H1 (cell line): ENCODE measurements at regions not wholly inside any gene's neighbourhood (a gene's known extent, or its start where the extent isn't known, plus 50 kb on each side); places are given as distances from the start of the nearest gene placed in this dataset.

Experiments
- EP300 ChIP-seq, 2 experiments: IDR thresholded peaks; 1 replicate in 1 of 2; 2 replicates in 1 of 2; pipeline ENCODE4 v1.6.1; 2011 to 2012; ENCODE audit warnings: low read depth in 2 of 2, low read length in 2 of 2, mild to moderate bottlenecking in 2 of 2, borderline replicate concordance in 1 of 2, inconsistent platforms in 1 of 2, moderate library complexity in 1 of 2
- EZH2 ChIP-seq: fragments of 200-600 bp; sonication (generic); IDR thresholded peaks from 2 replicates; pipeline ENCODE4 v1.7.1; 2012; ENCODE audit warnings: low read depth, mild to moderate bottlenecking, moderate library complexity, low read length, inconsistent platforms; ENCODE audit not compliant: severe bottlenecking
- NRF1 ChIP-seq: IDR thresholded peaks from 2 replicates; pipeline ENCODE4 v1.6.1; 2011; ENCODE audit warnings: mild to moderate bottlenecking, low read depth, low read length, improper control_type of control experiment
- POLR2A ChIP-seq, 2 experiments: IDR thresholded peaks; 1 replicate in 1 of 2; 2 replicates in 1 of 2; pipeline ENCODE4 v1.6.1; 2011; ENCODE audit warnings: low read depth in 2 of 2, low read length in 2 of 2, mild to moderate bottlenecking in 2 of 2; ENCODE audit errors: control extremely low read depth in 1 of 2
- POLR2AphosphoS5 ChIP-seq: IDR thresholded peaks from 2 replicates; pipeline ENCODE4 v1.6.1; 2011; ENCODE audit warnings: low read depth, low read length
- RAD21 ChIP-seq, 2 experiments: IDR thresholded peaks in 1 of 2; conservative IDR thresholded peaks in 1 of 2; 2 replicates each; pipeline ENCODE4 v1.6.1; 2011; ENCODE audit warnings: low read depth in 2 of 2, low read length in 2 of 2, improper control_type of control experiment in 1 of 2, inconsistent platforms in 1 of 2, mild to moderate bottlenecking in 1 of 2, moderate library complexity in 1 of 2
- RXRA ChIP-seq: IDR thresholded peaks from 2 replicates; pipeline ENCODE4 v1.6.1; 2011; ENCODE audit warnings: low read depth, mild to moderate bottlenecking, low read length, moderate library complexity; ENCODE audit not compliant: insufficient read depth
- SIN3A ChIP-seq, 2 experiments: IDR thresholded peaks in 1 of 2; conservative IDR thresholded peaks in 1 of 2; 2 replicates each; pipeline ENCODE4 v1.6.1; 2011 to 2012; ENCODE audit warnings: low read length in 2 of 2, improper control_type of control experiment in 1 of 2, low read depth in 1 of 2, mild to moderate bottlenecking in 1 of 2
- SP2 ChIP-seq: IDR thresholded peaks from 2 replicates; pipeline ENCODE4 v1.6.1; 2012; ENCODE audit warnings: mild to moderate bottlenecking, low read length, inconsistent platforms
- SRF ChIP-seq: IDR thresholded peaks from 2 replicates; pipeline ENCODE4 v1.6.1; 2011; ENCODE audit warnings: mild to moderate bottlenecking, low read depth, low read length, moderate library complexity
- TF ChIP-seq, protein P1 (sequence below), 3 experiments: IDR thresholded peaks; 1 replicate in 2 of 3; 2 replicates in 1 of 3; pipeline versions ENCODE4 v1.5.1 to v1.6.1; 2011; ENCODE audit warnings: low read length in 3 of 3, mild to moderate bottlenecking in 3 of 3, inconsistent platforms in 2 of 3, low read depth in 1 of 3, moderate library complexity in 1 of 3; ENCODE audit not compliant: insufficient read depth in 1 of 3; ENCODE audit errors: control extremely low read depth in 1 of 3

DNA sequence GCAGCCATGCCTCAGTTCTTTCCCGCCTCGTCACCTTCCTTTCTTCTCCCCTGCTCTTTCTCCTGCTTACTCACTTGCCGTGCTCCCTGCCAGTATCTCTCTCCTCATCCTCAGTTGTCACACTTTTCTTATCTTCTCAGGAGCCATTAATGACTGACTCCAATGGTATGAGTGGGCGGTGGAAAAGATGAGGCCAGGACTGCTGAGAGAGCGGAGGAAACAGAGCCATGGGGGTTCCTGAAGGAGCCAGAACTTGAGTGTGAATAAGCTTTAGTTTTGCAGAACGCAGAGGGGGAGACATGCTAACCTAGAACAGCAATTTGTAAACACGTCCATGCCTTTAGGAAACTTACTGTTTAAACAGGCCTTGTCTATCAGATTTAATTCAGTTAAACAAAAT, 126.5 kb downstream of the CHIC2 start:
- TF ChIP-seq, protein P1, sequence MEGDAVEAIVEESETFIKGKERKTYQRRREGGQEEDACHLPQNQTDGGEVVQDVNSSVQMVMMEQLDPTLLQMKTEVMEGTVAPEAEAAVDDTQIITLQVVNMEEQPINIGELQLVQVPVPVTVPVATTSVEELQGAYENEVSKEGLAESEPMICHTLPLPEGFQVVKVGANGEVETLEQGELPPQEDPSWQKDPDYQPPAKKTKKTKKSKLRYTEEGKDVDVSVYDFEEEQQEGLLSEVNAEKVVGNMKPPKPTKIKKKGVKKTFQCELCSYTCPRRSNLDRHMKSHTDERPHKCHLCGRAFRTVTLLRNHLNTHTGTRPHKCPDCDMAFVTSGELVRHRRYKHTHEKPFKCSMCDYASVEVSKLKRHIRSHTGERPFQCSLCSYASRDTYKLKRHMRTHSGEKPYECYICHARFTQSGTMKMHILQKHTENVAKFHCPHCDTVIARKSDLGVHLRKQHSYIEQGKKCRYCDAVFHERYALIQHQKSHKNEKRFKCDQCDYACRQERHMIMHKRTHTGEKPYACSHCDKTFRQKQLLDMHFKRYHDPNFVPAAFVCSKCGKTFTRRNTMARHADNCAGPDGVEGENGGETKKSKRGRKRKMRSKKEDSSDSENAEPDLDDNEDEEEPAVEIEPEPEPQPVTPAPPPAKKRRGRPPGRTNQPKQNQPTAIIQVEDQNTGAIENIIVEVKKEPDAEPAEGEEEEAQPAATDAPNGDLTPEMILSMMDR (IDR thresholded peaks at IDR 0.05; ENCODE audit: control extremely low read depth in 1 of 3, insufficient read depth in 1 of 3, low read depth in 1 of 3, low read length in 3 of 3), result no peak
- TF ChIP-seq SRF (no peak), RXRA (no peak), SIN3A (conservative IDR thresholded peaks at IDR 0.05 in 1 of 2, IDR thresholded peaks at IDR 0.05 in 1 of 2; ENCODE audit: low read depth in 1 of 2, low read length in 2 of 2) (no peak), POLR2A (IDR thresholded peaks at IDR 0.05; ENCODE audit: control extremely low read depth in 1 of 2, low read depth in 2 of 2, low read length in 2 of 2) (no peak), RAD21 (IDR thresholded peaks at IDR 0.05 in 1 of 2, conservative IDR thresholded peaks at IDR 0.05 in 1 of 2; ENCODE audit: low read depth in 2 of 2, low read length in 2 of 2) (no peak), SP2 (no peak), EP300 (IDR thresholded peaks at IDR 0.05; ENCODE audit: borderline replicate concordance in 1 of 2, low read depth in 2 of 2, low read length in 2 of 2) (no peak), POLR2AphosphoS5 (no peak), EZH2 (no peak), NRF1 (no peak)
